ENCODE measurements at regions not wholly inside any gene's neighbourhood (a gene's known extent, or its start where the extent isn't known, plus 50 kb on each side); places are given as distances from the start of the nearest gene placed in this dataset.

DNA sequence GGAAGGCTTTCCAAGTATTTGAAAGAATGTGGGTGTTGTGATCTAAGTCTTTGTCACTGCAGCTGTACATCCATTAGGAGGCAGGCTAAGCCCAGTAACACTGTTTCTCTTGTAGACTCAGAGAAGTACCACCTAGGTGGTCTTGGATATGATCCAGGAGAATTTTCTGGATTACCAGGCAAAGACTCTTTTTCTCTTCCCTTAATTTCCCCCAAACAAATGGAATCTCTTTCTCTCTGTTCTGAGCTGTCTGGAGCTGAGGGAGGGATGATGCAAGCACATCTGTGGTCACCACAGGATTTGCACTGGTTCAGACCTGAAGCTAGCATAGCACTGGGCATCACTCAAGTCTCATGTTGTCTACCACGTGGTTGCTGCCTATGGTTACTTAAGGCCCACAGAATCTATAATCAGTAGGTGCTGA, 227.6 kb downstream of the NECTIN3 start (continued):
- no peak for TF ChIP-seq CEBPZ (IDR thresholded peaks at IDR 0.05; ENCODE audit: borderline replicate concordance, low read depth, low read length)
- no peak for TF ChIP-seq ZNF311 (CRISPR knock-in tag; IDR thresholded peaks at IDR 0.05)
- no peak for TF ChIP-seq ZC3H8 (IDR thresholded peaks at IDR 0.05)
- TF ChIP-seq, protein P1, sequence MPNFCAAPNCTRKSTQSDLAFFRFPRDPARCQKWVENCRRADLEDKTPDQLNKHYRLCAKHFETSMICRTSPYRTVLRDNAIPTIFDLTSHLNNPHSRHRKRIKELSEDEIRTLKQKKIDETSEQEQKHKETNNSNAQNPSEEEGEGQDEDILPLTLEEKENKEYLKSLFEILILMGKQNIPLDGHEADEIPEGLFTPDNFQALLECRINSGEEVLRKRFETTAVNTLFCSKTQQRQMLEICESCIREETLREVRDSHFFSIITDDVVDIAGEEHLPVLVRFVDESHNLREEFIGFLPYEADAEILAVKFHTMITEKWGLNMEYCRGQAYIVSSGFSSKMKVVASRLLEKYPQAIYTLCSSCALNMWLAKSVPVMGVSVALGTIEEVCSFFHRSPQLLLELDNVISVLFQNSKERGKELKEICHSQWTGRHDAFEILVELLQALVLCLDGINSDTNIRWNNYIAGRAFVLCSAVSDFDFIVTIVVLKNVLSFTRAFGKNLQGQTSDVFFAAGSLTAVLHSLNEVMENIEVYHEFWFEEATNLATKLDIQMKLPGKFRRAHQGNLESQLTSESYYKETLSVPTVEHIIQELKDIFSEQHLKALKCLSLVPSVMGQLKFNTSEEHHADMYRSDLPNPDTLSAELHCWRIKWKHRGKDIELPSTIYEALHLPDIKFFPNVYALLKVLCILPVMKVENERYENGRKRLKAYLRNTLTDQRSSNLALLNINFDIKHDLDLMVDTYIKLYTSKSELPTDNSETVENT (CRISPR knock-in tag; IDR thresholded peaks at IDR 0.05), result no peak

DNA sequence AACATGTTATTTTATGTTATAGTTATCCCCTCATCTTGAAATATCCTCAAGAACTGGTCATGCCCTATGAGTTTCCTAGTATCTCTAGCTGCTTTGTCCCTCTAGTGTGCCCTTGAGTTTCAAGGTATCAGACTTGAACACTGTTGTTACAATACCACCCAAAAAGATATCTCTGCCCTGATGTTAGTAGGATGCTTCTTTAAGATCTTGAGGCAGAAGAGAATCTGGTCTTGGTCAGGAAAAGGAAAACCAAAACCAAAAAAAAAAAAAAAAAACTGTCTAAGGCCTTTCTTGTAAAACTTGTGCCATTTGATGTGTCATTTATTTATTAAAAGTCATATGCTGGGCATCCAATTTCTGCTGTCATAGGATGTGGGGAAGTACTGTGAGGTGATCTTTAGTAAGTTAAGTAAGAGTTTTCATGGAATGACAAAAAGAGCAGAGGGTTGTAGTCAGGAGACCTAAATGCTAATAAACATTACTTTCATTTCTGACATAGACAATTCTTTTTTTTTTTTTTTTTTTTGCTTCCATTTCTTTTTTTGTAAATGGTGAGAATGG, 229.7 kb downstream of the NECTIN3 start:
- Histone ChIP-seq H2AFZ (ENCODE audit: low read depth, low read length) (no peak overlapping the region), H3K4me2 (ENCODE audit: insufficient read depth, low read length) (no peak overlapping the region), H3K9ac (ENCODE audit: insufficient read depth in 1 of 2, low read depth in 2 of 2, low read length in 2 of 2) (no peak overlapping the region), H3K4me1 (replicated peaks in 1 of 2; ENCODE audit: control insufficient read depth in 2 of 2, insufficient read depth in 2 of 2, low read length in 2 of 2) (no peaks in the 10 kb centered on the region), H3K27me3 (ENCODE audit: control insufficient read depth in 2 of 2, insufficient read depth in 2 of 2, low read length in 2 of 2) (no peaks in the 10 kb centered on the region), H3K4me3 (no peak overlapping the region), H3K36me3 (ENCODE audit: control insufficient read depth, insufficient read depth, low read length) (no peaks in the 10 kb centered on the region), H3K9me3 (replicated peaks; ENCODE audit: control insufficient read depth, insufficient read depth, low read depth, low read length) (no peaks in the 10 kb centered on the region), H3K27ac (ENCODE audit: extremely low read depth, low read depth, low read length) (no peak overlapping the region), H4K20me1 (replicated peaks; ENCODE audit: control insufficient read depth, insufficient read depth, low read length) (no peaks in the 10 kb centered on the region), H3K79me2 (ENCODE audit: control insufficient read depth, insufficient read depth, low read length) (no peaks in the 10 kb centered on the region), H3K9me1 (ENCODE audit: control insufficient read depth, insufficient read depth, low read length) (no peaks in the 10 kb centered on the region)
- FAIRE-seq (no peak), ATAC-seq (no peak), DNase-seq (ENCODE audit: extremely low read depth in 1 of 4, low spot score in 3 of 4) (no peak)
- POLR2A ChIA-PET, result no interaction called here
- in situ Hi-C loops (cut with MboI) (no loop called here), intact Hi-C loops (cut with micrococcal nuclease) (no loop called here)
- BruUV-seq (replicated peaks), result no TSS peak
- CTCF ChIA-PET (ENCODE audit: low intra/inter-chr PET ratio), result no interaction called here
- TF ChIP-seq RREB1 (CRISPR knock-in tag; IDR thresholded peaks at IDR 0.05) (no peak), ZNF134 (CRISPR knock-in tag; conservative IDR thresholded peaks at IDR 0.05) (no peak), E2F3 (CRISPR knock-in tag; IDR thresholded peaks at IDR 0.05) (no peak), NFYB (IDR thresholded peaks at IDR 0.05; ENCODE audit: extremely low read depth, insufficient read length) (no peak), BDP1 (IDR thresholded peaks at IDR 0.05; ENCODE audit: insufficient read depth, insufficient read length) (no peak)
